ENCODE measurements at regions not wholly inside any gene's neighbourhood (a gene's known extent, or its start where the extent isn't known, plus 50 kb on each side); places are given as distances from the start of the nearest gene placed in this dataset.

- no peak for TF ChIP-seq PATZ1 (CRISPR knock-in tag; IDR thresholded peaks at IDR 0.05; ENCODE audit: borderline replicate concordance)
- no peak for TF ChIP-seq GLIS3 (CRISPR knock-in tag; IDR thresholded peaks at IDR 0.05)
- TF ChIP-seq ZFP30 (CRISPR knock-in tag; IDR thresholded peaks at IDR 0.05), result no peak
- TF ChIP-seq ZNF565 (CRISPR knock-in tag; conservative IDR thresholded peaks at IDR 0.05; ENCODE audit: low read depth), result no peak
- no peak for TF ChIP-seq ZNF70 (CRISPR knock-in tag; IDR thresholded peaks at IDR 0.05)
These were observed 573.8 kb downstream of the LIG4 start for GRCh38 chr13:107641574-107641973.
